Effector CD4-positive, alpha-beta T cell (primary cell): ENCODE measurements at regions not wholly inside any gene's neighbourhood (a gene's known extent, or its start where the extent isn't known, plus 50 kb on each side); places are given as distances from the start of the nearest gene placed in this dataset.
"Not testable (repeated sequence)": the region's sequence is repeated elsewhere in the genome, so short reads cannot be mapped to it uniquely, and the experiment has no call there.

Experiments used
- DNase-seq: peaks from one replicate; pipeline ENCODE4 v3.0.0-alpha.2; 2020

- DNase-seq: no peak
These were observed 191.8 kb downstream of the CGGBP1 start for GRCh38 chr3:87867001-87867400.

DNA sequence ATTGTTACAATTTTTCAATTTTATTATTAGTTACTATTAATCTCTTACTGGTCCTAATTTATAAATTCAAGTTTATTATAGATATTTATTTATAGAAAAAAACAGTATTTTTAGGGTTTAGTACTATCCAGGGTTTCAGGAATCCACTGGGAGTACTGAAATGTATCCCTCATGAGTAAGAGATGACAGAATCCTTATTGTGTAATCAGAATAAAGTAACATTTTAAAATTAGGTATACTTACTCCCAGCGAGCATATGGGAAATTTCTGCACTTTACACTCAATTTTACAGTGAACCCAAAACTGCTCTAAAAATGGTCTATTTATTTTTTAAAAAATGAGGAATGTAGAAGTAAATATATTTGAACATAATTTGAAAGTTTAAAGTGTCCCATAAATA lies 202.7 kb downstream of the CGGBP1 start:
- DNase-seq: no peak

DNA sequence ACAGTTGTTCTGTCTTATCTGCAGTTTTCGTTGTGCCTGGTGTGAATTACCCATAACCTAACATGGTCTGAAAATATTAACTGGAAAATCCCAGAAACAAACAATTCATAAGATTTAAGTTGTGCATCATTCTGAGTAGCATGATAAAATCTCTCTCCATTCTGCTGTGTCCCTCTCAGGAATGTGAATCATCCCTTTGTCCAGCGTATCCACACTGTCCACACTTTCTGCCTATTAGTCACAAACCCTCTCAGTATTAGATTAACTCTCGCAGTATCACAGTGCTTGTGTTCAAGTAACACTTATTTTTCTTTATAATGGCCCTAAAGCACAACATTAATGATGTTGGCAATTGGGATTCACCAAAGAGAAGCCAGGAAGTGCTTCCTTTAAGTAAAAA lies 203.2 kb downstream of the CGGBP1 start:
- no peak for DNase-seq

DNA sequence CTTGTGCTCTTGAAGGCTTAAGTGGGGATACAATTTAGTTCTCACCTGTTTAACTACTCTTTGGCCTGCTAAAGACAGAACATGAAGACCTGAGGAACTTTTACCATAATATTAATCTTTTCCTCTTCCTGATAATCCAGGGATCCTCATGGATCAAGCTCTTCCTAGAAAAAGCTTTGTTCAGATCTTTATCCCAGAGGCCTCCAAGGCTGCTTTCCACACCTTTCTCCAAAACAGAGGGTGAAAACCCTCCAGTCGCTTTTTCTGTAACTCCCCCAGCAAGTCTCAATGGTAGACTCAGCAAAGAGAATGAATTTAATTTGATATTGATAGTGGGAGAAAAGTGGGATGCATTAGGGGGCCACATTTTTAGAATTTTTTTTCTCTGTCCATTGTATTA lies 203.6 kb downstream of the CGGBP1 start:
- no peak for DNase-seq

DNA sequence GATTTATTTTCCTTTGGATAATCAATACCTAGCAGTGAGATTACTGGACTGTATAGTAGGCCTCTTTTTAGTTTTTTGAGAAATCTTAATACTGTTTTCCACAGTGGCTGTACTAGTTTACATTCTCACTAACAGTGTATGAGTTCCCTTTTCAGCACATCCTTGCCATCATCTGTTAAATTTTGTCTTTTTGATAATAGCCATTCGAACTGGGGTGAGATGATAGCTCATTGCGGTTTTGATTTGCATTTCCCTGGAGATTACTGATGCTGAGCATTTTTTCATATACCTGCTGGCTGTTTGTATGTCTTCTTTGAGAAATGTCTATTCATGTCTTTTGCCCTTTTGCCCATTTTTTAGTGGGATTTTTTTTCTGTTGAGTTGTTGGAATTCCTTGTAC lies 210.8 kb downstream of the CGGBP1 start:
- no peak for DNase-seq

DNA sequence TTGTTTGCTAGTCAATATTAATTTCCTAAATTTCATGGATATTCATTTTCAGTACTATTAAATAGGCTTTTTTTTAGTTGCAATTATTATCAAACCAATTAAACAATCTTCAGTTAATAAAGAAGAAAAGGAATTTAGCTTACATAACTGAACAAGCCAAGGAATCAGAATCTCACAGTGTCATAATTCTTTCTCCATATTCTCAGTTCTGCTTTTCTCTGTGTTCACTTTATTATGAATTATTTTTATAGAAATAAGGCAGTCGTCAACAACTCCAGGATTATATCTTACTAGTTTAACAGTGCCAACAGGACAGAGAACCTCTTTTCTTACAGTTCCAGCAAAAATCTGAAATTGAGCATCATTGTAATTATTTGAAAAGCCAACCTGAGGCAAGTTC lies 221.7 kb downstream of the CGGBP1 start:
- DNase-seq: no peak

DNA sequence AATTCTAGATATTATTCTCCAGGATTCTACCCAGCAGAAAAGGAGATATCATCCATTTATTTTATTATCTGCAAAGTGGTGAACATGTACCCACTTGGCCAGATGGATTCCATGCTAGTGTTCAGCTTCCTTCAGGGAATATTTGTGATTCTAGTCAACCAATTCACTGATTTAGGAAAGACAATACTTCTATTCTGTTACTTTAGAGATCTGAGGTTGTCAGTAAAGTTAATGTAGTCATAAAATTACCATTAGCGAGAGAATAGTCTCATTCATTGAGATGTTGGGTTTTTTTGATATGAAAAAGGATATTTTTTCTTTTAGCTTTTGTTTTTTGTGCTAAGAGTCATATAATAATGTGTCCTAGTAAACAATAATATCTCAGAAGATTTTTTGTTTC lies 222.8 kb downstream of the CGGBP1 start:
- DNase-seq: no peak

- DNase-seq: no peak
These were observed 223.6 kb downstream of the CGGBP1 start for GRCh38 chr3:87835236-87835635.

- DNase-seq: no peak
These were observed 224.5 kb downstream of the CGGBP1 start for GRCh38 chr3:87834327-87834726.

DNA sequence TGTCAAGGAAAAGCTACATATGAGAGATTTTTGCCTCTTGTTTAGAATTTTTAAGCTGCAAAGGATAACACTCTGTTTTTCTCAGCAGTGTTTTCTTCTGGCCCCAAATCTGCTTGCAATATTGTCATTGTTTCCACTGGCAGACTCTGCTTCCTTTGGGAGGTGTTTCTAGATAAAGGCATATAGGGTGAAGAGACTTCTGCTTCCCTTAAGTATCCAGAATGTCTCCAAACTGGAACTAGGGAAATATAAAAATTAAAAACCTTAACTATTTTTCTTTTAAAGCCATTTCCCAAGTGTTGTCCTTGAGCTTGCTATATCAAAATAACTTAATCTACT lies 225.8 kb downstream of the CGGBP1 start:
- no peak for DNase-seq

- no peak for DNase-seq
These were observed 230.8 kb downstream of the CGGBP1 start for GRCh38 chr3:87828046-87828445.

DNA sequence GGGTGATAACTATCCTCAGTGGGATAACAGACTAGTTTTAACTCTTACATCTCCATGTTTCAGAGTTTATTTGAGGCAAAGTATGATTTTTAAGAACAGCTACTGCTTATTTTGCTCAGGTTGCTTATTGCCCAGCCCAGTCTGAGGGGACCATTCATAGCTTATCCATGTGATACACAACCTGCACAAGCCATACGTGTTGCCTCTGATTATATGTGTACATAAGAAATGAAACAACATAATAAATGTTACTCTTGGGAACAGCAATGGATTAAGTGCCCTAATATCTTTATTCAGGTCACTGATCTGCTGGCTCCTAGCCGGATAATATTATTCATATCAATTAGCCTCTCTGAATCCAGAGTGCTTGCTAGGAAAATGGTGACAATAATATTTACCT lies 236.2 kb downstream of the CGGBP1 start:
- no peak for DNase-seq

DNA sequence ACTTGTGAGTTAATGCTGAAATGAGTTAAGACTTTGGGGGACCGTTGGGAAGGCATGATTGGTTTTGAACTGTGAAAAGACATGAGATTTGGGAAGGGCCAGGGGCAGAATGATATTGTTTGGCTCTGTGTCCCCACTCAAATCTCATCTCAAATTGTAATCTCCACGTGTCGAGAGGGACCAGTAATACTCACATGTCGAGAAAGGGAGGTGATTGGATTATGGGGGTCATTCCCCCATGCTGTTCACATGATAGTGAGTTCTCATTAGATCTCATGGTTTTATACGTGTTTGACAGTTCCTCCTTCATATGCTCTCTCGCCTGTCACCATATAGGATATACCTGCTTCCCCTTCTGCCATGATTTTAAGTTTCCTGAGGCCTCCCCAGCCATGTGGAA lies 245.3 kb downstream of the CGGBP1 start:
- not testable (repeated sequence) for DNase-seq

- no peak for DNase-seq
These were observed 246.9 kb downstream of the CGGBP1 start for GRCh38 chr3:87811953-87812352.

- DNase-seq: no peak
These were observed 248.3 kb downstream of the CGGBP1 start for GRCh38 chr3:87810452-87811016.

DNA sequence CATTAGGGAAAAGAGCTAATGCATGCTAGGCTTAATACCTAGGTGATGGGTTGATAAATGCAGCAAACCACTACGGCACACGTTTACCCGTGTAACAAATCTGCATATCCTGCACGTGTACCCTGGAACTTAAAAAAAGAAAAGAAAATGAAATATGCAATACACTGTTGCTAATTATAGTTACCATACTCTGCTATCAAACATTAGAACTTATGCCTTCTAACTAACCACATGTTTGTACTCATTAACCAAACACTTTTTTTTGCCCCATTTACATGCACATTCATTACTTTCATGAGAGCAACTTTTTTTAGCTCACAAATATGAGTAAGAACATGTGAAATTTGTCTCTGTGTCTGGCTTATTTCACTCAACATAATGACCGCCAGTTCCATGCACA lies 253.1 kb downstream of the CGGBP1 start:
- DNase-seq: no peak

DNA sequence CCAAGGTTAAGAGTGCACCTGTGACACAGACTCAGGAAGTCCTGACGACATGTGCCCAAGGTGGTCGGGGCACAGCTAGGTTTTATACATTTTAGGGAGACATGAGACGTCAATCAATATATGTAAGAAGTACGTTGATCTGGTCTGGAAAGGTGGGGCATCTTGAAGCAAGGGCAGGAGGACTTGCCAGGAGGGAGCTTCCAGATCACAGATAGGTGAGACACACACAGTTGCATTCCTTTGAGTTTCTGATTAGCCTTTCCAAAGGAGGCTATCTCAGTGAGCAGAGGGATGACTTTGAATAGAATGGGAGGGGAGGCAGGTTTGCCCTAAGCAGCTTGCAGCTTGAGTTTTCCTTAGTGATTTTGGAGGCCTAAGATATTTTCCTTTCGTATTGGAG lies 257.4 kb downstream of the CGGBP1 start:
- no peak for DNase-seq

DNA sequence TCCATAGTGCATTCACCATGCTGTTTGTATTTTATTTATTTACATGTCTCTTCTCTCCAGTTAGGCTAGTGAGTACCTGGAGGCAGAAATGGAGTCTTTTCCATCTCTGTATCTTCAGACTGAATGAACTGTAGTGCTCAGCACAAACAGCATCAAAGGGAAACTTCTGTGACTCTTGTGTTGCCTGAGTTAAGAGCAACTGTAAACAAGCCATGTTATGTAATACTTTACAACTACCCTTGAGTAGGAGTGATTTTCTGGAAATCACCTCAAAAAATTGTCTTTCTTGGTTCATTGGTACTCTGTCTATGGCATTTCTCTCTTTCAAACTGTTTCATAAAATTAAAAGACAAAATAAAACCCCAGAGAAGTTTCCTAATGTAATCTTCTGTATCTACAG lies 258.3 kb downstream of the CGGBP1 start:
- DNase-seq: no peak

DNA sequence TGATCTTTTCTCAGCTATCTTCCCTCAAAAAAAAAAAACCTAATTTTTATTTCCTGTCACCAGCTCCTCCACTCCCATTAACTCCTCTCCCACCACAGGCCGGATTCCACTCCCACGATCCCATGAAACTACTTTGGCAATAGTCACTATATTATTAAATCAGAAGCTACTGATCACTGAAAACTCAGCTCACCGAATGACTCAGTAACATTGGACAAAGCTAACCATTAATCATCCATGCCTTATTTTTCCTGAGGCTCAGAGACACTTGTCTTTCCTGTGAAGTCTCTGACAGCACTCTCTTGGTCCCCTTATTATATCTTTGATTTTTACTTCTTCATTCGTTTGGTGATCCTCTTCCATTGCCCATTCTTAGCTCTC lies 260.2 kb downstream of the CGGBP1 start:
- DNase-seq: no peak

DNA sequence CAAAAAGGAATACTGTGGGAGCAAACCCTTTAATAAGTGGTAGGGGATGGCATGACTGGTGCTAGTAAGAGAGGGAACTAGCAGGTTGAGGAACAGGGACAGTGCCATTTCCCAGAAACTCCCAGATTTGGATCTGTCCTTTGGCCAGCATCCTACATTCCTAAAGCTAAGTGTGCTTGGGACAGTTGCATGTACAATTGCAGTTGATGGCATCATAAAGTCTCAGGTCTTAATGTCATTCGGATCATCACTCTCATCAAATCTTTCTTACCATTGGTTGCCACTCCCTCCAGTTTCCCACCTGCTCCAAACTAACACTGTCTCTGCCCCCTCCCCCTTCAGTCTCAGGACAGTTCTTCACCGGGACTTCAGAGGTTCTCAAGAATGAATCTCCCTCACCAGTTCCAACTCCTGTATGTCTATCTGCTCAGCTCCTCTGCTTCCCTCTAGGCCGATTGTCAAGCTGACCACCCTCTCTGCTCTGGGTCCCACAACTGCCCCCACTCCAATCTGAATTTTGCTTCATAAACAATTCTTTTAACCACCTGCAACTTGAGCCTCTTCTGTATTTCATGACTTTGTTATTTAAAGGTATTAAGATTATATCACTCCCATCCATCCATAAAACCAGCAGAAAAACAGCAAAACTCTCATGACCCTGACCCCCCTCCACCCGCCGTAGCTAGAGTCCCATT lies 260.8 kb downstream of the CGGBP1 start:
- no peak for DNase-seq

DNA sequence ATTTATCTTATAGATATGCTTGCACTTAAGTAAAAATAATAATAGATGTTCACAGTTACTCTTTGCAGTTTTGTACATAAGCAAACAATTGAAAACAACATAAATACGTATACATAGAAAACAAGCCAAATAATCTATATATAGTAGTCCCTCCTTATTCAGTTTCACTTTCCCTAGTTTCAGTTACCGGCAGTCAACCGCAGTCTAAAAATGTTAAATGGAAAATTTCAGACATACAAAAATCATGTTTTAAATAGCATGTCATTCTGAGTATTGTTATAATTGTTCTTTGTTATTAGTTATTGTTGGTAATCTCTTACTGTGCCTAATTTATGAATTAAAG lies 262.0 kb downstream of the CGGBP1 start:
- no peak for DNase-seq

DNA sequence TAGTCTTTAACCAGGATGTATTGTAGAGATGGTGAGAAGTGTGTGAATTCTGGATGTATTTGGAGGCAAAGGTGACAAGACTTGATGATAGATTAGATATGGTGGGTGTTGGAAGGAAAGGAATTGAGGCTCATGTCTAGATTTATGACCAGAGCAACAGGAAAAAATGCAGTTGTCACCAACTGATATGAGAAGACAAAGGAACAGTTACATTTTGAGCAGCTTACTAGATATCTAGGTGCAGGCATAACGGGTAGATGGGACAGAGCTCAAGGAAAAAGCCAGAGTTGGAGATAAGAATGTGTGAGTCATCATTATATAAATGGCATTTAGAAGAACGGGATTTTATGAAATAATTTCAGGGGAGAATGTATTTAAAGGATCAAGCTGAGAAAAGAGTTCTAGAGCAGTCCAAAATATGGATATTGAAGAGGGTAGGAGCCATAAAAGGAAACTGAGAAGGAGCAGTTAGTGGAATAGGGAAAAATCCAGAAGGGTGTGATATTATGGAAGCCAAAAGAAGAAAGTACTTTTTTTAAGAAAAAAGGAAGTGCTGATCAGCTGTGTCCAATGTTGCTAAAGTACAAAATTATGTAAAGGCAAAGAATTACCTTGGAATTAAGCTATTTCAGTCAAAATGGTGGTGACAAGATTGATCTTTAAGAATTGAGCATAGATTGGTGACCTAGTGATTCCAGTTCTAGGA lies 262.5 kb downstream of the CGGBP1 start:
- DNase-seq: no peak

DNA sequence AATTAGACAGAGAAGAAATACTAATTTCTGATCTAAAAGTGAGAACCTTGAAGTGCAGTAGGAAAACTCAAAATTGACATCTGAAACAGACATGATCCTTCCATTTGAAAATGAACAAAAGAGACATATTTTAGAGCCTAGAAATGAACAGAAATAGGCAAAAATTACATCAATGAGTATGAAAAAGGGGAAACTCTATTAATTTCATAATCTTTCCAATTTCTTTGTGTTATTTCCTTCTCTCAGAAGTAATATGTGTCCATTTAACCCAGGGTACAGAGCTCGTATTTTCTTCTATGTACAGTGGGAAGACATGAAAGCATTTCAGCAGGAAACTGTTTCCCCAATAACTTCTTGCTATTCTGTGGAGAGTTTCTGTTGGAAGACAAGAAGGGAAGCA lies 263.1 kb downstream of the CGGBP1 start:
- DNase-seq: no peak

DNA sequence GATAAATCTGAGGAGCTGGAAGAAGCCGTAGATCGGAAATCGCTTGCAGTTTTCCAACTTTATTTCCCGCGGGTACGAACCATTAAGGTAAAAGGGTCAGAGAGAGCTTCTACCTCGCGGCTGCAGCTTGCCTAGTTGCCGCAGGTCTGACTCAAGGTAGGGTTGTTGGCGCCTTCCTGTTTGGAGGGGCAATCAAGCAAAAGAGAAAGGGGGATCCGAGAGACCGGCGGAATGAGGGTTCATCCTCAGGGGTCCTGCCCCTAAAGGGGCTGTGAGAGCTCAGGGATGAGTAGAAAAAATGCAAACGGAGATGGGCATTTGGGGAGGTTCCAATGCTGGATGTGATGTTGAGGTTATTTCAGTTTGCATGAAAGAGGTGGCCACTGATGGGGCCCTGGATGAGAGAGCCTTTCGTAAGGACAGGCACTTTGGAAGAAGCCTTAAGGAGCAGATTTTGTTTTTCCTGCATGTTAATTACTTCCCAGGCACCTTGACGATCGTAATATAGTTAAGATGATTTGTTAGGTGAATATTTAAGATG lies 265.4 kb downstream of the CGGBP1 start:
- DNase-seq: no peak
